ENCODE measurements at regions not wholly inside any gene's neighbourhood (a gene's known extent, or its start where the extent isn't known, plus 50 kb on each side); places are given as distances from the start of the nearest gene placed in this dataset.

DNA sequence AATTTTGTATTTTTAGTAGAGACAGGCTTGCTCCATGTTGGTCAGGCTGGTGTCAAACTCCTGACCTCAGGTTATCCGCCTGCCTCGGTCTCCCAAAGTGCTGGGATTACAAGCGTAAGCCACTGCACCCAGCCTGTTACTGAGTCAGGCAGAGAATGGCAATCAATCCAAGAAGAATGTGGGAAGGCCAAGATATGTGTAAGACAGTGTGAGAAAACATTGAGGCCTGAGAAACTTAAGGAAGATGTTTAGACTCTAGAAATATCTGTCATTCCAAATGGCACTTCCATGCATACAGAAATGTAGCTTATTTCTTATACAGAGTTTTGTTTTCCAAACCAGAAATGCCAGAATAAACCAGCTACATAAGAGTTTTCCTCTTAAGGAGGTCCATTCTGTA, 248.5 kb downstream of the ETS1 start:
- TF ChIP-seq, protein P1, sequence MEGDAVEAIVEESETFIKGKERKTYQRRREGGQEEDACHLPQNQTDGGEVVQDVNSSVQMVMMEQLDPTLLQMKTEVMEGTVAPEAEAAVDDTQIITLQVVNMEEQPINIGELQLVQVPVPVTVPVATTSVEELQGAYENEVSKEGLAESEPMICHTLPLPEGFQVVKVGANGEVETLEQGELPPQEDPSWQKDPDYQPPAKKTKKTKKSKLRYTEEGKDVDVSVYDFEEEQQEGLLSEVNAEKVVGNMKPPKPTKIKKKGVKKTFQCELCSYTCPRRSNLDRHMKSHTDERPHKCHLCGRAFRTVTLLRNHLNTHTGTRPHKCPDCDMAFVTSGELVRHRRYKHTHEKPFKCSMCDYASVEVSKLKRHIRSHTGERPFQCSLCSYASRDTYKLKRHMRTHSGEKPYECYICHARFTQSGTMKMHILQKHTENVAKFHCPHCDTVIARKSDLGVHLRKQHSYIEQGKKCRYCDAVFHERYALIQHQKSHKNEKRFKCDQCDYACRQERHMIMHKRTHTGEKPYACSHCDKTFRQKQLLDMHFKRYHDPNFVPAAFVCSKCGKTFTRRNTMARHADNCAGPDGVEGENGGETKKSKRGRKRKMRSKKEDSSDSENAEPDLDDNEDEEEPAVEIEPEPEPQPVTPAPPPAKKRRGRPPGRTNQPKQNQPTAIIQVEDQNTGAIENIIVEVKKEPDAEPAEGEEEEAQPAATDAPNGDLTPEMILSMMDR (IDR thresholded peaks at IDR 0.05; ENCODE audit: extremely low read depth in 1 of 2, insufficient read depth in 1 of 2, low read depth in 1 of 2, low read length in 2 of 2) = no peak
- TF ChIP-seq POLR2A (IDR thresholded peaks at IDR 0.05; ENCODE audit: low read depth, low read length) (no peak), EZH2 (IDR thresholded peaks at IDR 0.05; ENCODE audit: borderline replicate concordance, low read depth, low read length, severe bottlenecking) (no peak), POLR2AphosphoS5 (IDR thresholded peaks at IDR 0.05; ENCODE audit: insufficient read depth, low read depth, low read length) (no peak), JUN (IDR thresholded peaks at IDR 0.05; ENCODE audit: borderline replicate concordance, insufficient read depth, insufficient read length, low read depth) (no peak)
- TF ChIP-seq, protein P2, sequence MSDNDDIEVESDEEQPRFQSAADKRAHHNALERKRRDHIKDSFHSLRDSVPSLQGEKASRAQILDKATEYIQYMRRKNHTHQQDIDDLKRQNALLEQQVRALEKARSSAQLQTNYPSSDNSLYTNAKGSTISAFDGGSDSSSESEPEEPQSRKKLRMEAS (IDR thresholded peaks at IDR 0.05; ENCODE audit: insufficient read depth, insufficient read length) = no peak

All from endothelial cell of umbilical vein (primary cell).